ENCODE measurements at regions not wholly inside any gene's neighbourhood (a gene's known extent, or its start where the extent isn't known, plus 50 kb on each side); places are given as distances from the start of the nearest gene placed in this dataset.

DNA sequence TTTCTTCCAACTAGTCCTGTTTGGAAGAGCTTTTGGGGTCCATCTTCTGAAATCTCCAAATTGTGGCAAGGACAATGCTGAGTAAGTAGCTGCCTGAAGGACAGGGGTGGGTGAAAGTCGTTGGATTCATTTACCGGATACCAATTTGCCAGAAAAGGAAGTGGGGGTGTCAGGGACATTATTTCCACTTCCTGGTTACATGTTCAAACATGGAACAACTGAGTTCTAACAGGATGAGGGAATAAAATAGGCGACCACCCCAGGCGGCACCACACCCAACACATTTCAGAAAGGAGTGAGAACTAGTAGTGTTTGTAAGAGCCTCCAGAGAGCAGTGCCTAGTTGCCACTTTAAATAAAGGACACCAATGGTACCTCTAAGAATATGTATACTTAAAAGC is 158.6 kb upstream of the SERTAD2 start:
- CTCF ChIA-PET = no interaction called here
- ATAC-seq = no peak
- H3K36me3 Mint-ChIP-seq = no peaks in the 10 kb centered on the region
- H3K27me3 Mint-ChIP-seq (ENCODE audit: low read depth) = no peaks in the 10 kb centered on the region
- TF ChIP-seq ZNF671 (CRISPR knock-in tag; IDR thresholded peaks at IDR 0.05) (no peak), CREB1 (CRISPR knock-in tag; IDR thresholded peaks at IDR 0.05) (no peak), ZNF232 (CRISPR knock-in tag; IDR thresholded peaks at IDR 0.05) (no peak), NFATC4 (CRISPR knock-in tag; IDR thresholded peaks at IDR 0.05) (no peak), CREM (CRISPR knock-in tag; IDR thresholded peaks at IDR 0.05) (no peak), JAZF1 (CRISPR knock-in tag; IDR thresholded peaks at IDR 0.05) (no peak), ZNF121 (CRISPR knock-in tag; IDR thresholded peaks at IDR 0.05) (no peak), NR1H2 (CRISPR knock-in tag; IDR thresholded peaks at IDR 0.05) (no peak), RELA (CRISPR knock-in tag; IDR thresholded peaks at IDR 0.05; ENCODE audit: borderline replicate concordance) (no peak), SMAD3 (CRISPR knock-in tag; IDR thresholded peaks at IDR 0.05; ENCODE audit: borderline replicate concordance) (no peak), FOXP1 (CRISPR knock-in tag; IDR thresholded peaks at IDR 0.05; ENCODE audit: borderline replicate concordance) (no peak), SMAD4 (CRISPR knock-in tag; IDR thresholded peaks at IDR 0.05) (no peak), PRRX2 (CRISPR knock-in tag; IDR thresholded peaks at IDR 0.05) (no peak), ZNF423 (CRISPR knock-in tag; IDR thresholded peaks at IDR 0.05) (no peak), TCF7 (CRISPR knock-in tag; IDR thresholded peaks at IDR 0.05; ENCODE audit: low read depth) (no peak)
- TF ChIP-seq, protein P1, sequence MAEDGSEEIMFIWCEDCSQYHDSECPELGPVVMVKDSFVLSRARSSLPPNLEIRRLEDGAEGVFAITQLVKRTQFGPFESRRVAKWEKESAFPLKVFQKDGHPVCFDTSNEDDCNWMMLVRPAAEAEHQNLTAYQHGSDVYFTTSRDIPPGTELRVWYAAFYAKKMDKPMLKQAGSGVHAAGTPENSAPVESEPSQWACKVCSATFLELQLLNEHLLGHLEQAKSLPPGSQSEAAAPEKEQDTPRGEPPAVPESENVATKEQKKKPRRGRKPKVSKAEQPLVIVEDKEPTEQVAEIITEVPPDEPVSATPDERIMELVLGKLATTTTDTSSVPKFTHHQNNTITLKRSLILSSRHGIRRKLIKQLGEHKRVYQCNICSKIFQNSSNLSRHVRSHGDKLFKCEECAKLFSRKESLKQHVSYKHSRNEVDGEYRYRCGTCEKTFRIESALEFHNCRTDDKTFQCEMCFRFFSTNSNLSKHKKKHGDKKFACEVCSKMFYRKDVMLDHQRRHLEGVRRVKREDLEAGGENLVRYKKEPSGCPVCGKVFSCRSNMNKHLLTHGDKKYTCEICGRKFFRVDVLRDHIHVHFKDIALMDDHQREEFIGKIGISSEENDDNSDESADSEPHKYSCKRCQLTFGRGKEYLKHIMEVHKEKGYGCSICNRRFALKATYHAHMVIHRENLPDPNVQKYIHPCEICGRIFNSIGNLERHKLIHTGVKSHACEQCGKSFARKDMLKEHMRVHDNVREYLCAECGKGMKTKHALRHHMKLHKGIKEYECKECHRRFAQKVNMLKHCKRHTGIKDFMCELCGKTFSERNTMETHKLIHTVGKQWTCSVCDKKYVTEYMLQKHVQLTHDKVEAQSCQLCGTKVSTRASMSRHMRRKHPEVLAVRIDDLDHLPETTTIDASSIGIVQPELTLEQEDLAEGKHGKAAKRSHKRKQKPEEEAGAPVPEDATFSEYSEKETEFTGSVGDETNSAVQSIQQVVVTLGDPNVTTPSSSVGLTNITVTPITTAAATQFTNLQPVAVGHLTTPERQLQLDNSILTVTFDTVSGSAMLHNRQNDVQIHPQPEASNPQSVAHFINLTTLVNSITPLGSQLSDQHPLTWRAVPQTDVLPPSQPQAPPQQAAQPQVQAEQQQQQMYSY (CRISPR knock-in tag; IDR thresholded peaks at IDR 0.05) = no peak
- TF ChIP-seq, protein P2, sequence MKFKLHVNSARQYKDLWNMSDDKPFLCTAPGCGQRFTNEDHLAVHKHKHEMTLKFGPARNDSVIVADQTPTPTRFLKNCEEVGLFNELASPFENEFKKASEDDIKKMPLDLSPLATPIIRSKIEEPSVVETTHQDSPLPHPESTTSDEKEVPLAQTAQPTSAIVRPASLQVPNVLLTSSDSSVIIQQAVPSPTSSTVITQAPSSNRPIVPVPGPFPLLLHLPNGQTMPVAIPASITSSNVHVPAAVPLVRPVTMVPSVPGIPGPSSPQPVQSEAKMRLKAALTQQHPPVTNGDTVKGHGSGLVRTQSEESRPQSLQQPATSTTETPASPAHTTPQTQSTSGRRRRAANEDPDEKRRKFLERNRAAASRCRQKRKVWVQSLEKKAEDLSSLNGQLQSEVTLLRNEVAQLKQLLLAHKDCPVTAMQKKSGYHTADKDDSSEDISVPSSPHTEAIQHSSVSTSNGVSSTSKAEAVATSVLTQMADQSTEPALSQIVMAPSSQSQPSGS (CRISPR knock-in tag; IDR thresholded peaks at IDR 0.05; ENCODE audit: borderline replicate concordance, low read depth) = no peak
- TF ChIP-seq, protein P3, sequence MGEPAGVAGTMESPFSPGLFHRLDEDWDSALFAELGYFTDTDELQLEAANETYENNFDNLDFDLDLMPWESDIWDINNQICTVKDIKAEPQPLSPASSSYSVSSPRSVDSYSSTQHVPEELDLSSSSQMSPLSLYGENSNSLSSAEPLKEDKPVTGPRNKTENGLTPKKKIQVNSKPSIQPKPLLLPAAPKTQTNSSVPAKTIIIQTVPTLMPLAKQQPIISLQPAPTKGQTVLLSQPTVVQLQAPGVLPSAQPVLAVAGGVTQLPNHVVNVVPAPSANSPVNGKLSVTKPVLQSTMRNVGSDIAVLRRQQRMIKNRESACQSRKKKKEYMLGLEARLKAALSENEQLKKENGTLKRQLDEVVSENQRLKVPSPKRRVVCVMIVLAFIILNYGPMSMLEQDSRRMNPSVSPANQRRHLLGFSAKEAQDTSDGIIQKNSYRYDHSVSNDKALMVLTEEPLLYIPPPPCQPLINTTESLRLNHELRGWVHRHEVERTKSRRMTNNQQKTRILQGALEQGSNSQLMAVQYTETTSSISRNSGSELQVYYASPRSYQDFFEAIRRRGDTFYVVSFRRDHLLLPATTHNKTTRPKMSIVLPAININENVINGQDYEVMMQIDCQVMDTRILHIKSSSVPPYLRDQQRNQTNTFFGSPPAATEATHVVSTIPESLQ (CRISPR knock-in tag; IDR thresholded peaks at IDR 0.05) = no peak
- TF ChIP-seq, protein P4, sequence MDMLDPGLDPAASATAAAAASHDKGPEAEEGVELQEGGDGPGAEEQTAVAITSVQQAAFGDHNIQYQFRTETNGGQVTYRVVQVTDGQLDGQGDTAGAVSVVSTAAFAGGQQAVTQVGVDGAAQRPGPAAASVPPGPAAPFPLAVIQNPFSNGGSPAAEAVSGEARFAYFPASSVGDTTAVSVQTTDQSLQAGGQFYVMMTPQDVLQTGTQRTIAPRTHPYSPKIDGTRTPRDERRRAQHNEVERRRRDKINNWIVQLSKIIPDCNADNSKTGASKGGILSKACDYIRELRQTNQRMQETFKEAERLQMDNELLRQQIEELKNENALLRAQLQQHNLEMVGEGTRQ (CRISPR knock-in tag; IDR thresholded peaks at IDR 0.05) = no peak
- TF ChIP-seq, protein P5, sequence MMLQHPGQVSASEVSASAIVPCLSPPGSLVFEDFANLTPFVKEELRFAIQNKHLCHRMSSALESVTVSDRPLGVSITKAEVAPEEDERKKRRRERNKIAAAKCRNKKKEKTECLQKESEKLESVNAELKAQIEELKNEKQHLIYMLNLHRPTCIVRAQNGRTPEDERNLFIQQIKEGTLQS (CRISPR knock-in tag; conservative IDR thresholded peaks at IDR 0.05) = no peak
- H3K4me3 Mint-ChIP-seq = no peak overlapping the region
- DNase-seq (ENCODE audit: low spot score) = no peak
- H3K4me1 Mint-ChIP-seq = no peaks in the 10 kb centered on the region
- POLR2A ChIA-PET = no interaction called here
- H3K9me3 Mint-ChIP-seq = peaks cover 10% of the 10 kb centered on the region
- no peak overlapping the region for H3K27ac Mint-ChIP-seq

DNA sequence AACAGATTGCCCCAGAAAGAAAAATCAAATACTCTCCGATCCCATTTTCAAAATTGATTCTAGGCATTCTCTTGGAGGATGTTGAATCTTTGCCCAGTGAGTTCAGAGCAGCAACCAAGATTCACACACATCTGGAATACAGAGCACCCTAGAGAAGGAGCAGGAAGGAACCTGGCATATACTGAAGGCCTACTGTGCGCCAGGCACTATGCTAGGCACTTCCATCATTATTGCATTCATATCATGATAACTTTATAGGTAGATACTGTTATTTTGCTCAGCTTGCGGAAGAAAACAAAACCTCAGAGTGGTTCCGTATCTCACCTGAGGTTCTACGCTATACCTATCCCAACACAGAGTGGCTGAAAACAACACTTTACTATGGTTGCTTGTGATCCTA is 160.3 kb upstream of the SERTAD2 start:
- CTCF ChIA-PET = interaction anchor here (2.0 kb wide), 1 partner anchor 18 kb away, joined by 5 read pairs; no protein-coding TSS in a partner anchor
- TF ChIP-seq, protein P6, sequence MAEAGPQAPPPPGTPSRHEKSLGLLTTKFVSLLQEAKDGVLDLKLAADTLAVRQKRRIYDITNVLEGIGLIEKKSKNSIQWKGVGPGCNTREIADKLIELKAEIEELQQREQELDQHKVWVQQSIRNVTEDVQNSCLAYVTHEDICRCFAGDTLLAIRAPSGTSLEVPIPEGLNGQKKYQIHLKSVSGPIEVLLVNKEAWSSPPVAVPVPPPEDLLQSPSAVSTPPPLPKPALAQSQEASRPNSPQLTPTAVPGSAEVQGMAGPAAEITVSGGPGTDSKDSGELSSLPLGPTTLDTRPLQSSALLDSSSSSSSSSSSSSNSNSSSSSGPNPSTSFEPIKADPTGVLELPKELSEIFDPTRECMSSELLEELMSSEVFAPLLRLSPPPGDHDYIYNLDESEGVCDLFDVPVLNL (CRISPR knock-in tag; IDR thresholded peaks at IDR 0.05; ENCODE audit: borderline replicate concordance, low read depth) = no peak
- no peak for TF ChIP-seq MYBL2 (CRISPR knock-in tag; IDR thresholded peaks at IDR 0.05)
- TF ChIP-seq ZNF263 (CRISPR knock-in tag; IDR thresholded peaks at IDR 0.05; ENCODE audit: low read depth) = no peak
- TF ChIP-seq GTF2I (CRISPR knock-in tag; conservative IDR thresholded peaks at IDR 0.05) = no peak
- TF ChIP-seq ZNF121 (CRISPR knock-in tag; IDR thresholded peaks at IDR 0.05) = no peak
- TF ChIP-seq, protein P7, sequence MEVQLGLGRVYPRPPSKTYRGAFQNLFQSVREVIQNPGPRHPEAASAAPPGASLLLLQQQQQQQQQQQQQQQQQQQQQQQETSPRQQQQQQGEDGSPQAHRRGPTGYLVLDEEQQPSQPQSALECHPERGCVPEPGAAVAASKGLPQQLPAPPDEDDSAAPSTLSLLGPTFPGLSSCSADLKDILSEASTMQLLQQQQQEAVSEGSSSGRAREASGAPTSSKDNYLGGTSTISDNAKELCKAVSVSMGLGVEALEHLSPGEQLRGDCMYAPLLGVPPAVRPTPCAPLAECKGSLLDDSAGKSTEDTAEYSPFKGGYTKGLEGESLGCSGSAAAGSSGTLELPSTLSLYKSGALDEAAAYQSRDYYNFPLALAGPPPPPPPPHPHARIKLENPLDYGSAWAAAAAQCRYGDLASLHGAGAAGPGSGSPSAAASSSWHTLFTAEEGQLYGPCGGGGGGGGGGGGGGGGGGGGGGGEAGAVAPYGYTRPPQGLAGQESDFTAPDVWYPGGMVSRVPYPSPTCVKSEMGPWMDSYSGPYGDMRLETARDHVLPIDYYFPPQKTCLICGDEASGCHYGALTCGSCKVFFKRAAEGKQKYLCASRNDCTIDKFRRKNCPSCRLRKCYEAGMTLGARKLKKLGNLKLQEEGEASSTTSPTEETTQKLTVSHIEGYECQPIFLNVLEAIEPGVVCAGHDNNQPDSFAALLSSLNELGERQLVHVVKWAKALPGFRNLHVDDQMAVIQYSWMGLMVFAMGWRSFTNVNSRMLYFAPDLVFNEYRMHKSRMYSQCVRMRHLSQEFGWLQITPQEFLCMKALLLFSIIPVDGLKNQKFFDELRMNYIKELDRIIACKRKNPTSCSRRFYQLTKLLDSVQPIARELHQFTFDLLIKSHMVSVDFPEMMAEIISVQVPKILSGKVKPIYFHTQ (CRISPR knock-in tag; IDR thresholded peaks at IDR 0.05) = no peak

More for the DNA sequence above, 160.3 kb upstream of the SERTAD2 start:
- POLR2A ChIA-PET = no interaction called here
- no peak for DNase-seq (ENCODE audit: low spot score)
- no peaks in the 10 kb centered on the region for H3K36me3 Mint-ChIP-seq
- H3K4me3 Mint-ChIP-seq = no peak overlapping the region
- peaks cover 7% of the 10 kb centered on the region for H3K9me3 Mint-ChIP-seq
- ATAC-seq = no peak
- H3K27ac Mint-ChIP-seq = no peak overlapping the region
- no peaks in the 10 kb centered on the region for H3K27me3 Mint-ChIP-seq (ENCODE audit: low read depth)
- H3K4me1 Mint-ChIP-seq = no peaks in the 10 kb centered on the region

Data from WTC11 (cell line).